A549 (cell line): ENCODE measurements at regions not wholly inside any gene's neighbourhood (a gene's known extent, or its start where the extent isn't known, plus 50 kb on each side); places are given as distances from the start of the nearest gene placed in this dataset.

ENCODE experiments used
- BHLHE40 ChIP-seq: IDR thresholded peaks from 2 replicates; pipeline ENCODE4 v1.6.1; 2012; ENCODE audit warnings: low read depth, low read length, inconsistent platforms
- EP300 ChIP-seq, 2 experiments: fragments of >200 bp; sonication (Bioruptor Twin); formaldehyde crosslinking; IDR thresholded peaks; 2 replicates in 1 of 2; 3 replicates in 1 of 2; pipeline ENCODE4 v1.6.1; 2016 to 2017
- KDM5A ChIP-seq: fragments of 200-600 bp; sonication (generic); IDR thresholded peaks from 2 replicates; pipeline ENCODE4 v1.6.1; 2016; ENCODE audit warnings: antibody characterized with exemption, mild to moderate bottlenecking
- MAZ ChIP-seq: fragments of 150-350 bp; IDR thresholded peaks from 2 replicates; pipeline ENCODE4 v1.6.1; 2014; ENCODE audit warnings: antibody characterized with exemption, low read depth, low read length, borderline replicate concordance
- PHF8 ChIP-seq: fragments of 200-600 bp; sonication (generic); IDR thresholded peaks from 2 replicates; pipeline ENCODE4 v1.6.1; 2016; ENCODE audit warnings: low read depth, mild to moderate bottlenecking, antibody characterized with exemption, moderate library complexity, borderline replicate concordance
- POLR2A ChIP-seq: IDR thresholded peaks from 2 replicates; pipeline ENCODE4 v1.6.1; 2012; ENCODE audit warnings: mild to moderate bottlenecking, low read length
- POLR2AphosphoS2 ChIP-seq: conservative IDR thresholded peaks from 2 replicates; pipeline ENCODE4 v1.6.1; 2012; ENCODE audit warnings: low read length, improper control_type of control experiment, inconsistent platforms
- RAD21 ChIP-seq, 2 experiments: fragments of >200 bp in 1 of 2; sonication (Bioruptor Twin) in 1 of 2; formaldehyde crosslinking in 1 of 2; IDR thresholded peaks in 1 of 2; conservative IDR thresholded peaks in 1 of 2; 2 replicates in 1 of 2; 3 replicates in 1 of 2; pipeline ENCODE4 v1.6.1; 2012 to 2018; ENCODE audit warnings: inconsistent platforms in 1 of 2
- RFX5 ChIP-seq: fragments of 450-650 bp; IDR thresholded peaks from 2 replicates; pipeline ENCODE4 v1.7.1; 2014; ENCODE audit warnings: antibody characterized with exemption, mild to moderate bottlenecking, moderate library complexity
- SMC3 ChIP-seq: fragments of >200 bp; sonication (Bioruptor Twin); formaldehyde crosslinking; IDR thresholded peaks from 3 replicates; pipeline ENCODE4 v1.6.1; 2018; ENCODE audit warnings: inconsistent platforms
- SREBF2 ChIP-seq: fragments of 450-650 bp; IDR thresholded peaks from 2 replicates; pipeline ENCODE4 v1.6.1; 2014; ENCODE audit warnings: mild to moderate bottlenecking, moderate library complexity
- TF ChIP-seq, protein P1 (sequence below): fragments of >200 bp; sonication (Bioruptor Twin); formaldehyde crosslinking; IDR thresholded peaks from 3 replicates; pipeline ENCODE4 v1.5.1; 2016
- TF ChIP-seq, protein P2 (sequence below): fragments of 200-600 bp; sonication (generic); IDR thresholded peaks from 2 replicates; pipeline ENCODE4 v1.6.1; 2016; ENCODE audit warnings: antibody characterized with exemption, mild to moderate bottlenecking, moderate library complexity
- TF ChIP-seq, protein P3 (sequence below): fragments of 450-650 bp; IDR thresholded peaks from 2 replicates; pipeline ENCODE4 v1.6.1; 2014; ENCODE audit warnings: antibody characterized with exemption

DNA sequence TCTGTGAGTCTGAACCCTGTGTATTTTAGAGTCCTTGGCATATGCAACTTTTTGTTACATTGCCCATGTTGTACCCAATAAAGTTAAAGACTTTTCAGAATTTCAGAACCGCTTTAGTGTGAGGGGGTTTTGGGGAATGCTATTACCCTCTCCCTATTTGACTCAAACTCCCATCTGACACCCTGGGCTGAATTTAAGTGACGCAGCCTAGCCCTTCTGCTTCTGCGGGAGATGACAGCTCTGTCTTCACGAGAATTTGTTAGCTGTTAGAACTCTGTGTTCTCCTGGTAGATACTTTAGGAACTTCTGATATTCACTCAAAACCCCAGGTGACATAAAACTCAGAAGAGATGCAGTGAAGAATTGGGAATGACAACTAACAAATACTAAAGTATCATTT, 500.6 kb upstream of the ID4 start:
- TF ChIP-seq POLR2A, result no peak
- TF ChIP-seq, protein P1, sequence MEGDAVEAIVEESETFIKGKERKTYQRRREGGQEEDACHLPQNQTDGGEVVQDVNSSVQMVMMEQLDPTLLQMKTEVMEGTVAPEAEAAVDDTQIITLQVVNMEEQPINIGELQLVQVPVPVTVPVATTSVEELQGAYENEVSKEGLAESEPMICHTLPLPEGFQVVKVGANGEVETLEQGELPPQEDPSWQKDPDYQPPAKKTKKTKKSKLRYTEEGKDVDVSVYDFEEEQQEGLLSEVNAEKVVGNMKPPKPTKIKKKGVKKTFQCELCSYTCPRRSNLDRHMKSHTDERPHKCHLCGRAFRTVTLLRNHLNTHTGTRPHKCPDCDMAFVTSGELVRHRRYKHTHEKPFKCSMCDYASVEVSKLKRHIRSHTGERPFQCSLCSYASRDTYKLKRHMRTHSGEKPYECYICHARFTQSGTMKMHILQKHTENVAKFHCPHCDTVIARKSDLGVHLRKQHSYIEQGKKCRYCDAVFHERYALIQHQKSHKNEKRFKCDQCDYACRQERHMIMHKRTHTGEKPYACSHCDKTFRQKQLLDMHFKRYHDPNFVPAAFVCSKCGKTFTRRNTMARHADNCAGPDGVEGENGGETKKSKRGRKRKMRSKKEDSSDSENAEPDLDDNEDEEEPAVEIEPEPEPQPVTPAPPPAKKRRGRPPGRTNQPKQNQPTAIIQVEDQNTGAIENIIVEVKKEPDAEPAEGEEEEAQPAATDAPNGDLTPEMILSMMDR, result no peak
- TF ChIP-seq EP300 (IDR thresholded peaks at IDR 0.05), result no peak
- TF ChIP-seq SMC3, result no peak
- no peak for TF ChIP-seq SREBF2
- no peak for TF ChIP-seq RFX5
- no peak for TF ChIP-seq PHF8
- TF ChIP-seq RAD21 (conservative IDR thresholded peaks at IDR 0.05 in 1 of 2, IDR thresholded peaks at IDR 0.05 in 1 of 2), result no peak
- TF ChIP-seq POLR2AphosphoS2, result no peak
- no peak for TF ChIP-seq KDM5A
- no peak for TF ChIP-seq MAZ
- no peak for TF ChIP-seq BHLHE40
- TF ChIP-seq, protein P2, sequence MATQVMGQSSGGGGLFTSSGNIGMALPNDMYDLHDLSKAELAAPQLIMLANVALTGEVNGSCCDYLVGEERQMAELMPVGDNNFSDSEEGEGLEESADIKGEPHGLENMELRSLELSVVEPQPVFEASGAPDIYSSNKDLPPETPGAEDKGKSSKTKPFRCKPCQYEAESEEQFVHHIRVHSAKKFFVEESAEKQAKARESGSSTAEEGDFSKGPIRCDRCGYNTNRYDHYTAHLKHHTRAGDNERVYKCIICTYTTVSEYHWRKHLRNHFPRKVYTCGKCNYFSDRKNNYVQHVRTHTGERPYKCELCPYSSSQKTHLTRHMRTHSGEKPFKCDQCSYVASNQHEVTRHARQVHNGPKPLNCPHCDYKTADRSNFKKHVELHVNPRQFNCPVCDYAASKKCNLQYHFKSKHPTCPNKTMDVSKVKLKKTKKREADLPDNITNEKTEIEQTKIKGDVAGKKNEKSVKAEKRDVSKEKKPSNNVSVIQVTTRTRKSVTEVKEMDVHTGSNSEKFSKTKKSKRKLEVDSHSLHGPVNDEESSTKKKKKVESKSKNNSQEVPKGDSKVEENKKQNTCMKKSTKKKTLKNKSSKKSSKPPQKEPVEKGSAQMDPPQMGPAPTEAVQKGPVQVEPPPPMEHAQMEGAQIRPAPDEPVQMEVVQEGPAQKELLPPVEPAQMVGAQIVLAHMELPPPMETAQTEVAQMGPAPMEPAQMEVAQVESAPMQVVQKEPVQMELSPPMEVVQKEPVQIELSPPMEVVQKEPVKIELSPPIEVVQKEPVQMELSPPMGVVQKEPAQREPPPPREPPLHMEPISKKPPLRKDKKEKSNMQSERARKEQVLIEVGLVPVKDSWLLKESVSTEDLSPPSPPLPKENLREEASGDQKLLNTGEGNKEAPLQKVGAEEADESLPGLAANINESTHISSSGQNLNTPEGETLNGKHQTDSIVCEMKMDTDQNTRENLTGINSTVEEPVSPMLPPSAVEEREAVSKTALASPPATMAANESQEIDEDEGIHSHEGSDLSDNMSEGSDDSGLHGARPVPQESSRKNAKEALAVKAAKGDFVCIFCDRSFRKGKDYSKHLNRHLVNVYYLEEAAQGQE, result no peak
- TF ChIP-seq, protein P3, sequence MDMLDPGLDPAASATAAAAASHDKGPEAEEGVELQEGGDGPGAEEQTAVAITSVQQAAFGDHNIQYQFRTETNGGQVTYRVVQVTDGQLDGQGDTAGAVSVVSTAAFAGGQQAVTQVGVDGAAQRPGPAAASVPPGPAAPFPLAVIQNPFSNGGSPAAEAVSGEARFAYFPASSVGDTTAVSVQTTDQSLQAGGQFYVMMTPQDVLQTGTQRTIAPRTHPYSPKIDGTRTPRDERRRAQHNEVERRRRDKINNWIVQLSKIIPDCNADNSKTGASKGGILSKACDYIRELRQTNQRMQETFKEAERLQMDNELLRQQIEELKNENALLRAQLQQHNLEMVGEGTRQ, result no peak
